GM18867 (cell line): ENCODE measurements at regions not wholly inside any gene's neighbourhood (a gene's known extent, or its start where the extent isn't known, plus 50 kb on each side); places are given as distances from the start of the nearest gene placed in this dataset.

Source experiments
- ATAC-seq: cut with Tn5 transposase; IDR thresholded peaks from one replicate; pipeline ENCODE4 v1.9.1; 2021; ENCODE audit warnings: mild to moderate bottlenecking, moderate library complexity; ENCODE audit not compliant: unreplicated experiment

GRCh38 chr15:99507504-99508310 lies 58.1 kb upstream of the MEF2A start:
- ATAC-seq = peak; percentile 29

- no peak for ATAC-seq
These were observed 57.5 kb upstream of the MEF2A start for GRCh38 chr15:99508311-99508645.

- ATAC-seq = no peak
These were observed 56.9 kb upstream of the MEF2A start for GRCh38 chr15:99508852-99509251.

GRCh38 chr15:99509686-99510461 lies 55.9 kb upstream of the MEF2A start:
- no peak for ATAC-seq

- ATAC-seq = no peak
These were observed 54.3 kb upstream of the MEF2A start for GRCh38 chr15:99511531-99511865.

- ATAC-seq = peak; percentile 72
These were observed 53.7 kb upstream of the MEF2A start for GRCh38 chr15:99511866-99512661.

GRCh38 chr15:99514306-99514705 lies 51.5 kb upstream of the MEF2A start:
- ATAC-seq = no peak
